Endothelial cell of umbilical vein (primary cell): ENCODE measurements at regions not wholly inside any gene's neighbourhood (a gene's known extent, or its start where the extent isn't known, plus 50 kb on each side); places are given as distances from the start of the nearest gene placed in this dataset.

Experiments used
- BruUV-seq: library from RNA; stranded (reverse); fragments of 400-500 nt; replicated peaks from 2 replicates; lab custom pipeline; 2021; lab: Mats Ljungman, UMichigan
- CTCF ChIA-PET: fragments of 300-600, 350-600 bp; sonication (Branson Sonifier 250); formaldehyde crosslinking; loops from one replicate; lab custom pipeline; 2021; ENCODE audit warnings: antibody characterized with exemption, inconsistent platforms; lab: Charles Lee
- POLR2A ChIA-PET: fragments of 300-600, 350-600 bp; sonication (Branson Sonifier 250); formaldehyde crosslinking; loops from one replicate; lab custom pipeline; 2021; ENCODE audit warnings: antibody characterized with exemption, inconsistent platforms; lab: Charles Lee
- DNase-seq: peaks from one replicate; pipeline ENCODE4 v3.0.0-alpha.2; 2011; ENCODE audit warnings: low read depth, low spot score
- FAIRE-seq: peaks from 2 replicates; lab custom pipeline; 2011; peaks lifted over from hg19 to GRCh38; lab: Jason Lieb, UNC
- H2AFZ ChIP-seq: 2 replicates; pipeline ENCODE4 v1.6.0; 2012; ENCODE audit warnings: low read depth, low read length, control low read depth, inconsistent platforms
- H3K27ac ChIP-seq: 2 replicates; pipeline ENCODE4 v1.5.1; 2011; ENCODE audit warnings: low read depth, mild to moderate bottlenecking, control low read depth, low read length, moderate library complexity; ENCODE audit not compliant: insufficient read depth
- H3K27me3 ChIP-seq, 2 experiments: 2 replicates each; pipeline versions ENCODE4 v1.6.0 to v1.6.1; 2011; ENCODE audit warnings: low read length in 2 of 2, mixed read lengths in 1 of 2; ENCODE audit not compliant: control insufficient read depth in 2 of 2, insufficient read depth in 2 of 2
- H3K36me3 ChIP-seq, 2 experiments: 2 replicates in 1 of 2; 3 replicates in 1 of 2; pipeline ENCODE4 v1.5.1; 2011; ENCODE audit warnings: low read length in 2 of 2, mild to moderate bottlenecking in 1 of 2, moderate library complexity in 1 of 2; ENCODE audit not compliant: control insufficient read depth in 2 of 2, insufficient read depth in 2 of 2; ENCODE audit errors: extremely low read depth in 1 of 2
- H3K4me1 ChIP-seq: 3 replicates; pipeline ENCODE4 v1.5.1; 2011; ENCODE audit warnings: mild to moderate bottlenecking, low read length; ENCODE audit not compliant: control insufficient read depth, insufficient read depth; ENCODE audit errors: extremely low read depth
- H3K4me2 ChIP-seq: 2 replicates; pipeline ENCODE4 v1.6.1; 2011; ENCODE audit warnings: low read length, control low read depth, mixed read lengths; ENCODE audit not compliant: insufficient read depth
- H3K4me3 ChIP-seq, 3 experiments: fragments of 200-600 bp in 1 of 3; sonication (generic), shearing (Covaris generic) in 1 of 3; replicated peaks in 1 of 3; 2 replicates each; pipeline ENCODE4 v1.5.1; 2011 to 2016; ENCODE audit warnings: control low read depth in 3 of 3, low read length in 3 of 3, mild to moderate bottlenecking in 2 of 3, inconsistent platforms in 1 of 3, low read depth in 1 of 3, moderate library complexity in 1 of 3; ENCODE audit not compliant: insufficient read depth in 1 of 3
- H3K79me2 ChIP-seq: 2 replicates; pipeline ENCODE4 v1.6.0; 2012; ENCODE audit warnings: low read length, inconsistent platforms; ENCODE audit not compliant: control insufficient read depth, insufficient read depth
- H3K9ac ChIP-seq: replicated peaks from 2 replicates; pipeline ENCODE3; 2011; ENCODE audit warnings: low read length, control low read depth; ENCODE audit not compliant: insufficient read depth; ENCODE audit errors: extremely low read depth
- H3K9me1 ChIP-seq: replicated peaks from 3 replicates; pipeline ENCODE4 v1.6.0; 2011; ENCODE audit warnings: mild to moderate bottlenecking, low read length; ENCODE audit not compliant: control insufficient read depth, insufficient read depth; ENCODE audit errors: extremely low read depth
- H3K9me3 ChIP-seq: replicated peaks from 2 replicates; pipeline ENCODE4 v1.5.1; 2012; ENCODE audit warnings: low read length, inconsistent platforms; ENCODE audit not compliant: control insufficient read depth, insufficient read depth
- H4K20me1 ChIP-seq: replicated peaks from 2 replicates; pipeline ENCODE3; 2011; ENCODE audit warnings: mild to moderate bottlenecking, low read length; ENCODE audit not compliant: control insufficient read depth, insufficient read depth; ENCODE audit errors: extremely low read depth
- EZH2 ChIP-seq: IDR thresholded peaks from 2 replicates; pipeline ENCODE4 v1.6.1; 2012; ENCODE audit warnings: borderline replicate concordance, low read depth, mild to moderate bottlenecking, moderate library complexity, low read length, inconsistent platforms; ENCODE audit not compliant: severe bottlenecking
- FOS ChIP-seq: IDR thresholded peaks from 2 replicates; pipeline ENCODE4 v1.6.1; 2011; ENCODE audit warnings: mild to moderate bottlenecking, low read length, moderate library complexity, borderline replicate concordance; ENCODE audit not compliant: insufficient read depth
- GATA2 ChIP-seq: IDR thresholded peaks from 2 replicates; pipeline ENCODE4 v1.7.0; 2011; ENCODE audit warnings: low read depth, mild to moderate bottlenecking, moderate library complexity, mixed read lengths, low read length; ENCODE audit not compliant: insufficient read length, insufficient read depth
- JUN ChIP-seq: IDR thresholded peaks from 2 replicates; pipeline ENCODE4 v1.6.1; 2011; ENCODE audit warnings: borderline replicate concordance, low read depth; ENCODE audit not compliant: insufficient read length, insufficient read depth
- MYC ChIP-seq: IDR thresholded peaks from one replicate; pipeline ENCODE4 v1.6.1; 2011; ENCODE audit warnings: mild to moderate bottlenecking, low read depth, low read length
- POLR2A ChIP-seq: IDR thresholded peaks from 2 replicates; pipeline ENCODE4 v1.6.1; 2012; ENCODE audit warnings: low read depth, mild to moderate bottlenecking, control low read depth, low read length
- POLR2AphosphoS5 ChIP-seq: IDR thresholded peaks from 2 replicates; pipeline ENCODE4 v1.6.1; 2012; ENCODE audit warnings: low read depth, mild to moderate bottlenecking, control low read depth, low read length, moderate library complexity; ENCODE audit not compliant: insufficient read depth
- dilution Hi-C: fragments of 300-500 bp; cut with MboI; formaldehyde crosslinking; loops from one replicate; pipeline ENCODE4 v1.15.0; 2019; ENCODE audit warnings: low sequenced_read_pairs; ENCODE audit not compliant: extremely low pct_ligation_motif_present
- intact Hi-C: fragments of 100-400 bp; cut with micrococcal nuclease; formaldehyde crosslinking; loops from one replicate; pipeline ENCODE4 v1.10.0; 2022
- TF ChIP-seq, protein P1 (sequence below): IDR thresholded peaks from 2 replicates; pipeline ENCODE4 v1.6.1; 2011; ENCODE audit not compliant: insufficient read depth, insufficient read length
- TF ChIP-seq, protein P2 (sequence below), 2 donors: IDR thresholded peaks; 1 replicate in 1 of 2; 2 replicates in 1 of 2; pipeline ENCODE4 v1.5.1; 2011; ENCODE audit warnings: low read length in 2 of 2, mild to moderate bottlenecking in 2 of 2, moderate library complexity in 2 of 2, control low read depth in 1 of 2, inconsistent platforms in 1 of 2, low read depth in 1 of 2; ENCODE audit not compliant: insufficient read depth in 1 of 2; ENCODE audit errors: extremely low read depth in 1 of 2

DNA sequence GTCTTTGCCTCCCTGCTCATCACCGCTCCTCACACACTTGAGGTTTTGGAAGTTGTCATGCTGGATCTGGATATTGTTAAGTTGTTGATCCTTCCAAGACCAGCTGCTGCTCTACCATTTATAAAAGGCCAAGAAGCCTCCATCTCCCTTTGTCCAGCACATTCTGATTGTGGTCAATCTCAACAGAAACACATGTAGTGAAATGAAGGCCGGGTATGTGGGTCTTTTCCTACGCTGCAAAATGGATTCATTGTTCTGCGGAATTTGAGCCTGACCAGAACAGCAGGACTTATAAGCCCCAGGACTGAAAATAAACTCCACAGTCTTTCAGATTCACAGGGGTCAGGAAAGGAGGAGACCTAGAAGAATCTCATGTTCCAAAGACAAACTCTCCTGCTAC is 238.4 kb downstream of the CMPK2 start:
- TF ChIP-seq, protein P1, sequence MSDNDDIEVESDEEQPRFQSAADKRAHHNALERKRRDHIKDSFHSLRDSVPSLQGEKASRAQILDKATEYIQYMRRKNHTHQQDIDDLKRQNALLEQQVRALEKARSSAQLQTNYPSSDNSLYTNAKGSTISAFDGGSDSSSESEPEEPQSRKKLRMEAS, result no peak
- TF ChIP-seq, protein P2, sequence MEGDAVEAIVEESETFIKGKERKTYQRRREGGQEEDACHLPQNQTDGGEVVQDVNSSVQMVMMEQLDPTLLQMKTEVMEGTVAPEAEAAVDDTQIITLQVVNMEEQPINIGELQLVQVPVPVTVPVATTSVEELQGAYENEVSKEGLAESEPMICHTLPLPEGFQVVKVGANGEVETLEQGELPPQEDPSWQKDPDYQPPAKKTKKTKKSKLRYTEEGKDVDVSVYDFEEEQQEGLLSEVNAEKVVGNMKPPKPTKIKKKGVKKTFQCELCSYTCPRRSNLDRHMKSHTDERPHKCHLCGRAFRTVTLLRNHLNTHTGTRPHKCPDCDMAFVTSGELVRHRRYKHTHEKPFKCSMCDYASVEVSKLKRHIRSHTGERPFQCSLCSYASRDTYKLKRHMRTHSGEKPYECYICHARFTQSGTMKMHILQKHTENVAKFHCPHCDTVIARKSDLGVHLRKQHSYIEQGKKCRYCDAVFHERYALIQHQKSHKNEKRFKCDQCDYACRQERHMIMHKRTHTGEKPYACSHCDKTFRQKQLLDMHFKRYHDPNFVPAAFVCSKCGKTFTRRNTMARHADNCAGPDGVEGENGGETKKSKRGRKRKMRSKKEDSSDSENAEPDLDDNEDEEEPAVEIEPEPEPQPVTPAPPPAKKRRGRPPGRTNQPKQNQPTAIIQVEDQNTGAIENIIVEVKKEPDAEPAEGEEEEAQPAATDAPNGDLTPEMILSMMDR (IDR thresholded peaks at IDR 0.05; ENCODE audit: extremely low read depth in 1 of 2, insufficient read depth in 1 of 2, low read depth in 1 of 2, low read length in 2 of 2), result no peak
- TF ChIP-seq EZH2, result no peak
- TF ChIP-seq FOS, result no peak
- TF ChIP-seq POLR2A, result no peak
- TF ChIP-seq POLR2AphosphoS5, result no peak
- no peak for TF ChIP-seq JUN
- TF ChIP-seq GATA2, result no peak
- no peak for TF ChIP-seq MYC
- H3K4me2 ChIP-seq, result no peak overlapping the region
- no TSS peak for BruUV-seq
- no peaks in the 10 kb centered on the region for H3K4me1 ChIP-seq
- intact Hi-C loops, result no loop called here
- no peaks in the 10 kb centered on the region for H3K36me3 ChIP-seq
- POLR2A ChIA-PET, result no interaction called here
- peaks cover 3% of the 10 kb centered on the region for H3K9me3 ChIP-seq
- H3K27ac ChIP-seq, result no peak overlapping the region
- no peaks in the 10 kb centered on the region for H3K27me3 ChIP-seq
- H4K20me1 ChIP-seq, result no peaks in the 10 kb centered on the region
- DNase-seq, result no peak
- H2AFZ ChIP-seq, result no peak overlapping the region
- CTCF ChIA-PET, result no interaction called here
- dilution Hi-C loops, result no loop called here
- H3K4me3 ChIP-seq, result no peak overlapping the region
- no peak overlapping the region for H3K9ac ChIP-seq
- no peaks in the 10 kb centered on the region for H3K79me2 ChIP-seq
- no peaks in the 10 kb centered on the region for H3K9me1 ChIP-seq
- FAIRE-seq, result no peak
